ENCODE measurements at regions not wholly inside any gene's neighbourhood (a gene's known extent, or its start where the extent isn't known, plus 50 kb on each side); places are given as distances from the start of the nearest gene placed in this dataset.

DNA sequence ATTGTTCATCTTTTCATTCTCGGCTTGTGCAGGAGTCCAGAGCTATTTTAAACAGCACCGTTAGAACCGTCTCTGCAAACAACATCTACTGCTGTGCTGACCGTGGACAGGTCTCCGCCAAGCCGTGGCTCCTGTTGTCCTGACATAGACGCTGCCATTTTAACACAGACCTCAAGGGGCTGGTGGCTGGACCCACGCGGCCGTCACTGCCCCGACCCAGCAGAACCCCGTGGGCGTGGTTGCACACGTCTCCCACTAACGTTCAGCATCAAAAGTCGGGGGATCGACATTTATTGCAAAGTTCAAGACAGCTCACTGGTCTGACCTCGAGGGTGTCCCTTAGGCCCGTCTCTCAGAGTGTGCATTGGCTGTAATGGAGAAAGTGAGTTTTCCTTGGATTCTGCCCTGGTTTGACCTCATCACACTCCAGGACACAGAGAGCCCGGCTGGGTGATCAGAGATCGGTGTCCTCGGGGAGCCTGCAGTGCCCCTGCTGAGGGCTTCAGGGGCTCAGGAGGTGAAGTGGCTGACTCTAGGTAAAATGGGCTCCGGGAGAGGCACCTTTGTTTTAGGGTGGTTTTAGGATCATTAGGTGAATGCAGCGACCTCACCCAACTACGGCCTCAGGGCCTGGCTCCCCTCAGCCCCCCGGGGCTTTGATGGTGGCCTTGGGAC lies 363.2 kb downstream of the THBS2 start:
- no peak for TF ChIP-seq SMC3 (IDR thresholded peaks at IDR 0.05)
- TF ChIP-seq ZNF302 (CRISPR knock-in tag; IDR thresholded peaks at IDR 0.05), result no peak
- TF ChIP-seq, protein P1, sequence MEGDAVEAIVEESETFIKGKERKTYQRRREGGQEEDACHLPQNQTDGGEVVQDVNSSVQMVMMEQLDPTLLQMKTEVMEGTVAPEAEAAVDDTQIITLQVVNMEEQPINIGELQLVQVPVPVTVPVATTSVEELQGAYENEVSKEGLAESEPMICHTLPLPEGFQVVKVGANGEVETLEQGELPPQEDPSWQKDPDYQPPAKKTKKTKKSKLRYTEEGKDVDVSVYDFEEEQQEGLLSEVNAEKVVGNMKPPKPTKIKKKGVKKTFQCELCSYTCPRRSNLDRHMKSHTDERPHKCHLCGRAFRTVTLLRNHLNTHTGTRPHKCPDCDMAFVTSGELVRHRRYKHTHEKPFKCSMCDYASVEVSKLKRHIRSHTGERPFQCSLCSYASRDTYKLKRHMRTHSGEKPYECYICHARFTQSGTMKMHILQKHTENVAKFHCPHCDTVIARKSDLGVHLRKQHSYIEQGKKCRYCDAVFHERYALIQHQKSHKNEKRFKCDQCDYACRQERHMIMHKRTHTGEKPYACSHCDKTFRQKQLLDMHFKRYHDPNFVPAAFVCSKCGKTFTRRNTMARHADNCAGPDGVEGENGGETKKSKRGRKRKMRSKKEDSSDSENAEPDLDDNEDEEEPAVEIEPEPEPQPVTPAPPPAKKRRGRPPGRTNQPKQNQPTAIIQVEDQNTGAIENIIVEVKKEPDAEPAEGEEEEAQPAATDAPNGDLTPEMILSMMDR (IDR thresholded peaks at IDR 0.05), result no peak
- no peak for TF ChIP-seq ZC3H11A (IDR thresholded peaks at IDR 0.05)
- no peak for TF ChIP-seq CHD2 (IDR thresholded peaks at IDR 0.05; ENCODE audit: low read length, partially characterized antibody)

All from A549 (cell line).